GM12872 (cell line): ENCODE measurements at regions not wholly inside any gene's neighbourhood (a gene's known extent, or its start where the extent isn't known, plus 50 kb on each side); places are given as distances from the start of the nearest gene placed in this dataset.

Experiments used
- TF ChIP-seq, protein P1 (sequence below): IDR thresholded peaks from 3 replicates; pipeline ENCODE4 v1.5.1; 2011; ENCODE audit warnings: low read depth, mild to moderate bottlenecking, low read length, moderate library complexity; ENCODE audit not compliant: insufficient read depth

DNA sequence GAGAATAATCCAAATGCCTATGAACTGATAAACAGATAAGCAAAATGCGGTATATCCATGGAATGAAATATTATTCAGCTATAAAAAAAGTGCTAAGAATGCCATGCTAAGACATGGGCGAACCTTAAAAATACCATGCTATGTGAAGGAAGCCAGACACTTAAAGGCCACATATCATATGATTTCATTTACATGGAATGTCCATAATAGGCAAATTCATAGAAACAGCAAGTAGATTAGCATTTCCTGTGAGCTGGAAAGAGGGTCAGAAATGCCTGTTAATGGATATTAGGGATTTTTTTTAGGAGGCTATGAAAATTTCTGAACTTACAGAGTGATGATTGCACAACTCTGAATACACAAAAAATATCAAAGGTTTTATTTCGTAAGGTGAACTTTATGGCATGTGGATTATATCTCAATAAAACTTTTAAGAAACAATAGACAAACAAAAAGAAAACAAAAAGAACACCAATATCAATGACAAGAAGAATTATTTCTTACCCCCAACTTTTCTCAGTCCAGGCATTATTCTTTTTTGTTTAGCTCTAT is 1207.7 kb downstream of the SUCLG1 start:
- TF ChIP-seq, protein P1, sequence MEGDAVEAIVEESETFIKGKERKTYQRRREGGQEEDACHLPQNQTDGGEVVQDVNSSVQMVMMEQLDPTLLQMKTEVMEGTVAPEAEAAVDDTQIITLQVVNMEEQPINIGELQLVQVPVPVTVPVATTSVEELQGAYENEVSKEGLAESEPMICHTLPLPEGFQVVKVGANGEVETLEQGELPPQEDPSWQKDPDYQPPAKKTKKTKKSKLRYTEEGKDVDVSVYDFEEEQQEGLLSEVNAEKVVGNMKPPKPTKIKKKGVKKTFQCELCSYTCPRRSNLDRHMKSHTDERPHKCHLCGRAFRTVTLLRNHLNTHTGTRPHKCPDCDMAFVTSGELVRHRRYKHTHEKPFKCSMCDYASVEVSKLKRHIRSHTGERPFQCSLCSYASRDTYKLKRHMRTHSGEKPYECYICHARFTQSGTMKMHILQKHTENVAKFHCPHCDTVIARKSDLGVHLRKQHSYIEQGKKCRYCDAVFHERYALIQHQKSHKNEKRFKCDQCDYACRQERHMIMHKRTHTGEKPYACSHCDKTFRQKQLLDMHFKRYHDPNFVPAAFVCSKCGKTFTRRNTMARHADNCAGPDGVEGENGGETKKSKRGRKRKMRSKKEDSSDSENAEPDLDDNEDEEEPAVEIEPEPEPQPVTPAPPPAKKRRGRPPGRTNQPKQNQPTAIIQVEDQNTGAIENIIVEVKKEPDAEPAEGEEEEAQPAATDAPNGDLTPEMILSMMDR: no peak

- TF ChIP-seq, protein P1: no peak
These were observed 1218.5 kb downstream of the SUCLG1 start for GRCh38 chr2:83240611-83241010.

DNA sequence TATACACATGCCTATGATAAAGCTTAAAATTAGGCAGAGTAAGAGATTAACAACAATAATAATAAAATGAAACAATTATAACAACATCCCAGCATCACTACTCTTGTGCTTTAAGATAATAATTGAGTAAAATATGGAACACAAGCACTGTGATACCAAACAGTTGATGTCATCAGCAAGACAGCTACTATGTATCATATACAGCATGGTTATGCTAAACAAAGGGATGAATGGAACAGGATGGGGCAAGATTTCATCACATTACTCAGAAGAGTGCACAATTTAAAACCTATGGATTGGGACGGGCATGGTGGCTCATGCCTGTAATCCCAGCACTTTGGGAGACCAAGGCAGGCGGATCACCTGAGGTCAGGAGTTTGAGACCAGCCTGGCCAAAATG is 1221.0 kb downstream of the SUCLG1 start:
- TF ChIP-seq, protein P1: no peak

- TF ChIP-seq, protein P1: no peak
These were observed 1224.8 kb downstream of the SUCLG1 start for GRCh38 chr2:83234246-83234645.

GRCh38 chr2:83233781-83234180 is 1225.3 kb downstream of the SUCLG1 start:
- TF ChIP-seq, protein P1: no peak

DNA sequence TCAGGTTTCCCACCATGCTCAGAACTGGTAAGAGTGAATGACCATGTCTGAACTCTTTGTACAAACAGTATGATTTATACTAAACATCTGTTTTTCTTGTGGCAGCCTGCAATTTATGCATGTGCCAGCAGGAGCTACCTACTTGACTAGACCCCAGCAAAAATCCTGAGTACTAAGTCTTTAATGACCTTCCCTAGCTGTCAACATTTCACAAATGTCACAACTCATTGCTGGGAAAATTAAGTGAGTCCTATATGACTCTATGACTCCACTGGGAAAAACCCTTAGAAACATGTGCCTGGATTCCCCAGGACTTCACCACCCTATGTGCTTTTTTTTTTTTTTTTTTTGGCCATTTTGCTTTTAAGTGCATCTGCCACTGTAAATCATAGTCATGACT is 1225.8 kb downstream of the SUCLG1 start:
- TF ChIP-seq, protein P1: no peak

- TF ChIP-seq, protein P1: no peak
These were observed 1229.6 kb downstream of the SUCLG1 start for GRCh38 chr2:83229443-83229842.
